Caco-2 (cell line): ENCODE measurements at regions not wholly inside any gene's neighbourhood (a gene's known extent, or its start where the extent isn't known, plus 50 kb on each side); places are given as distances from the start of the nearest gene placed in this dataset.

ENCODE experiments used
- BruUV-seq: library from RNA; stranded (reverse); fragments of 400-500 nt; replicated peaks from 2 replicates; lab custom pipeline; 2021; lab: Mats Ljungman, UMichigan
- CTCF ChIA-PET: fragments of 300-600 bp; sonication (Branson Sonifier 250); formaldehyde crosslinking; loops from one replicate; lab custom pipeline; 2022; ENCODE audit warnings: antibody characterized with exemption; lab: Charles Lee
- POLR2A ChIA-PET: fragments of 300-600 bp; sonication (Branson Sonifier 250); formaldehyde crosslinking; loops from one replicate; lab custom pipeline; 2022; ENCODE audit warnings: antibody characterized with exemption; lab: Charles Lee
- DNase-seq, 2 experiments: peaks; one replicate each; pipeline versions ENCODE4 v3.0.0 to v3.0.0-alpha.2; 2020 to 2022
- H3K27me3 ChIP-seq: replicated peaks from 2 replicates; pipeline ENCODE4 v1.6.0; 2011; ENCODE audit warnings: low read length; ENCODE audit not compliant: control insufficient read depth, insufficient read depth
- H3K36me3 ChIP-seq: 2 replicates; pipeline ENCODE4 v1.5.1; 2011; ENCODE audit warnings: low read length; ENCODE audit not compliant: control insufficient read depth, insufficient read depth
- H3K4me1 ChIP-seq: fragments of 250-450 bp; sonication (Bioruptor Pico); 2 replicates; pipeline ENCODE4 v1.5.1; 2020; ENCODE audit warnings: mild to moderate bottlenecking
- H3K4me3 ChIP-seq: 2 replicates; pipeline ENCODE4 v1.5.1; 2011; ENCODE audit warnings: low read depth, mild to moderate bottlenecking, control low read depth, low read length
- H3K9me3 ChIP-seq: fragments of 250-450 bp; sonication (Bioruptor Pico); 2 replicates; pipeline ENCODE4 v1.5.1; 2020; ENCODE audit warnings: mild to moderate bottlenecking, moderate library complexity
- H3K27ac Mint-ChIP-seq: one replicate; pipeline ENCODE4 v1.8.0; 2022; ENCODE audit warnings: mixed read lengths; ENCODE audit not compliant: unreplicated experiment
- H3K27me3 Mint-ChIP-seq: one replicate; pipeline ENCODE4 v1.8.0; 2022; ENCODE audit warnings: mixed read lengths; ENCODE audit not compliant: insufficient read depth, unreplicated experiment
- H3K36me3 Mint-ChIP-seq: one replicate; pipeline ENCODE4 v1.8.0; 2022; ENCODE audit warnings: mild to moderate bottlenecking, mixed read lengths; ENCODE audit not compliant: insufficient read depth, unreplicated experiment
- H3K4me1 Mint-ChIP-seq: one replicate; pipeline ENCODE4 v1.8.0; 2022; ENCODE audit warnings: low read depth, mixed read lengths; ENCODE audit not compliant: unreplicated experiment
- H3K4me3 Mint-ChIP-seq: one replicate; pipeline ENCODE4 v1.8.0; 2022; ENCODE audit warnings: mild to moderate bottlenecking, moderate library complexity, mixed read lengths; ENCODE audit not compliant: unreplicated experiment
- H3K9me3 Mint-ChIP-seq: one replicate; pipeline ENCODE4 v1.8.0; 2022; ENCODE audit warnings: mixed read lengths; ENCODE audit not compliant: unreplicated experiment
- CTCF ChIP-seq, 2 experiments: fragments of 200-600 bp in 1 of 2; IDR thresholded peaks; 1 replicate in 1 of 2; 2 replicates in 1 of 2; pipeline versions ENCODE4 v1.5.1 to v1.8.0; 2011 to 2022; ENCODE audit warnings: antibody characterized with exemption in 1 of 2, control low read depth in 1 of 2, inconsistent platforms in 1 of 2, low read depth in 1 of 2, low read length in 1 of 2, mild to moderate bottlenecking in 1 of 2, moderate library complexity in 1 of 2; ENCODE audit not compliant: insufficient read depth in 1 of 2, severe bottlenecking in 1 of 2, unreplicated experiment in 1 of 2
- intact Hi-C: fragments of 100-400 bp; cut with micrococcal nuclease; formaldehyde crosslinking; loops from one replicate; pipeline ENCODE4 v1.10.0; 2022; ENCODE audit not compliant: unreplicated experiment

- CTCF ChIA-PET: no interaction called here
- TF ChIP-seq CTCF (IDR thresholded peaks at IDR 0.05; ENCODE audit: insufficient read depth in 1 of 2, low read depth in 1 of 2, low read length in 1 of 2, severe bottlenecking in 1 of 2, unreplicated experiment in 1 of 2): no peak
Measured at GRCh38 chr1:90386899-90387720, 330.0 kb downstream of the BARHL2 start.

DNA sequence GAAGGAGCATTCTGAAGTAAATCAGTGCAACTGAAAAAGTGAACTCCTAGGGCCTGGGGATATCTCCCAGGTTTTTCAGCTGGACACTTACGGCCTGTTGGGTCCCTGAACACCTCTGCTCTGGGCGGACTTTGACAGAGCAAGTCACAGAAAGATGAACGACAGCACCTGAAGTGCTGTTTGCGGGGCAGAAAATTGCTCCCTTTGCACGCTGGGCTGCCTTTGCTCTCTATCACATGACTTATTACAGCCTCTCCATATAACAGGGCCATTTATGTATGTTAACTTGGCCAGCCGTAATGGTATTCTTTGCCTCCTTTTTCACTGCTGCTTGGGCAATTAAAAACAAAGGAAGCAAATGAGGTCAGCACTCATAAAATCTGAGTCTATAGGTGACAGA, 332.9 kb downstream of the BARHL2 start:
- Histone ChIP-seq H3K36me3 (no peaks in the 10 kb centered on the region), H3K4me1 (no peaks in the 10 kb centered on the region), H3K4me3 (no peak overlapping the region), H3K9me3 (no peaks in the 10 kb centered on the region), H3K27me3 (no peaks in the 10 kb centered on the region)
- ChIA-PET CTCF (no interaction called here), POLR2A (no interaction called here)
- no peak overlapping the region for H3K27ac Mint-ChIP-seq
- H3K27me3 Mint-ChIP-seq: no peaks in the 10 kb centered on the region
- no peak overlapping the region for H3K4me3 Mint-ChIP-seq
- intact Hi-C loops: no loop called here
- no peak for DNase-seq
- H3K4me1 Mint-ChIP-seq: no peaks in the 10 kb centered on the region
- BruUV-seq: no TSS peak
- H3K36me3 Mint-ChIP-seq: no peaks in the 10 kb centered on the region
- TF ChIP-seq CTCF (IDR thresholded peaks at IDR 0.05; ENCODE audit: insufficient read depth in 1 of 2, low read depth in 1 of 2, low read length in 1 of 2, severe bottlenecking in 1 of 2, unreplicated experiment in 1 of 2): no peak
- no peaks in the 10 kb centered on the region for H3K9me3 Mint-ChIP-seq

More at GRCh38 chr1:90386899-90387720, 330.0 kb downstream of the BARHL2 start:
- Histone ChIP-seq H3K9me3 (no peaks in the 10 kb centered on the region), H3K4me1 (no peaks in the 10 kb centered on the region), H3K4me3 (no peak overlapping the region), H3K36me3 (no peaks in the 10 kb centered on the region), H3K27me3 (no peaks in the 10 kb centered on the region)
- Mint-ChIP-seq H3K4me3 (no peak overlapping the region), H3K27me3 (no peaks in the 10 kb centered on the region), H3K27ac (no peak overlapping the region), H3K9me3 (no peaks in the 10 kb centered on the region), H3K36me3 (no peaks in the 10 kb centered on the region), H3K4me1 (no peaks in the 10 kb centered on the region)
- POLR2A ChIA-PET: no interaction called here
- no peak for DNase-seq
- intact Hi-C loops: no loop called here
- no TSS peak for BruUV-seq

DNA sequence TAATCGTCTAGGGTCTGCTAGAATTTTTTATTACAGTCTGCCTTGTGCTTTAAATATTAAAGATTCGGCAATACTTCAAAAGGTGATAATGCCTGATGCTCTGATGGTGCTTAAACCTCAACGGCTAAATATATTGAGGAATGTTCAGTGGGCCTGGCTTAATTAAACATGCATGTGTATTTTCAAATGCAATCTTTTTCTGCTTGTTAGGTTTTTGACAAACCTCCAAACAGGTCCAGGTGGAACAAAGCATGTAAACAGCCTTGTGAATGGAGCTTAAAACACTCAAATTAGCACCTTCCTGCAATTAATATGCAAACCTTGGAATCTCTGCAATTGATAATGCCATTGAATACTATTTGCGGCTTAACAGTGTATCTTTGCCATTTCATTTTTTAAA, 334.9 kb downstream of the BARHL2 start:
- H3K36me3 ChIP-seq: no peaks in the 10 kb centered on the region
- Mint-ChIP-seq H3K27ac (no peak overlapping the region), H3K4me1 (no peaks in the 10 kb centered on the region), H3K36me3 (no peaks in the 10 kb centered on the region), H3K27me3 (no peaks in the 10 kb centered on the region), H3K4me3 (no peak overlapping the region), H3K9me3 (no peaks in the 10 kb centered on the region)
- BruUV-seq: no TSS peak
- H3K9me3 ChIP-seq: no peaks in the 10 kb centered on the region
- no peak for TF ChIP-seq CTCF (IDR thresholded peaks at IDR 0.05; ENCODE audit: insufficient read depth in 1 of 2, low read depth in 1 of 2, low read length in 1 of 2, severe bottlenecking in 1 of 2, unreplicated experiment in 1 of 2)
- no peak overlapping the region for H3K4me3 ChIP-seq
- POLR2A ChIA-PET: no interaction called here
- intact Hi-C loops: no loop called here
- no peaks in the 10 kb centered on the region for H3K27me3 ChIP-seq
- no peaks in the 10 kb centered on the region for H3K4me1 ChIP-seq
- DNase-seq: no peak
- CTCF ChIA-PET: no interaction called here
